Fibroblast of lung (primary cell): ENCODE measurements at regions not wholly inside any gene's neighbourhood (a gene's known extent, or its start where the extent isn't known, plus 50 kb on each side); places are given as distances from the start of the nearest gene placed in this dataset.

Experiments
- DNase-seq, 2 donors: peaks; one replicate each; pipeline versions ENCODE4 v3.0.0 to v3.0.0-alpha.2; 2010; ENCODE audit warnings: low read depth in 2 of 2
- H2AFZ ChIP-seq: 2 replicates; pipeline ENCODE4 v1.5.1; 2012; ENCODE audit warnings: low read length, control low read depth, inconsistent platforms
- H3K27ac ChIP-seq: 2 replicates; pipeline ENCODE4 v1.5.1; 2011; ENCODE audit warnings: low read length, control low read depth; ENCODE audit not compliant: insufficient read depth
- H3K27me3 ChIP-seq: 2 replicates; pipeline ENCODE4 v1.5.1; 2011; ENCODE audit warnings: mild to moderate bottlenecking, low read length; ENCODE audit not compliant: control insufficient read depth, insufficient read depth
- H3K36me3 ChIP-seq: 2 replicates; pipeline ENCODE4 v1.5.1; 2011; ENCODE audit warnings: low read length; ENCODE audit not compliant: control insufficient read depth, insufficient read depth
- H3K4me1 ChIP-seq: 2 replicates; pipeline ENCODE4 v1.5.1; 2011; ENCODE audit warnings: low read length; ENCODE audit not compliant: control insufficient read depth, insufficient read depth; ENCODE audit errors: extremely low read depth
- H3K4me2 ChIP-seq: 2 replicates; pipeline ENCODE4 v1.5.1; 2011; ENCODE audit warnings: low read length, control low read depth; ENCODE audit not compliant: insufficient read depth; ENCODE audit errors: extremely low read depth
- H3K4me3 ChIP-seq, 4 experiments: fragments of 200-600 bp in 1 of 4; sonication (generic) in 1 of 4; replicated peaks in 1 of 4; 2 replicates each; pipeline ENCODE4 v1.5.1; 2011 to 2016; ENCODE audit warnings: low read length in 4 of 4, low read depth in 3 of 4, mild to moderate bottlenecking in 3 of 4, control low read depth in 2 of 4, inconsistent platforms in 1 of 4, mixed read lengths in 1 of 4; ENCODE audit not compliant: insufficient read depth in 1 of 4; ENCODE audit errors: control extremely low read depth in 1 of 4
- H3K79me2 ChIP-seq: 2 replicates; pipeline ENCODE4 v1.5.1; 2012; ENCODE audit warnings: mild to moderate bottlenecking, low read length, inconsistent platforms; ENCODE audit not compliant: control insufficient read depth, insufficient read depth
- H3K9ac ChIP-seq: 2 replicates; pipeline ENCODE4 v1.5.1; 2011; ENCODE audit warnings: mild to moderate bottlenecking, low read length, control low read depth; ENCODE audit not compliant: insufficient read depth
- H3K9me3 ChIP-seq: 2 replicates; pipeline ENCODE4 v1.5.1; 2012; ENCODE audit warnings: low read depth, low read length; ENCODE audit not compliant: control insufficient read depth, insufficient read depth
- H4K20me1 ChIP-seq: 2 replicates; pipeline ENCODE4 v1.5.1; 2011; ENCODE audit warnings: low read length; ENCODE audit not compliant: control insufficient read depth, insufficient read depth; ENCODE audit errors: extremely low read depth
- CTCF ChIP-seq, 2 donors: IDR thresholded peaks in 1 of 2; conservative IDR thresholded peaks in 1 of 2; 1 replicate in 1 of 2; 2 replicates in 1 of 2; pipeline ENCODE4 v1.5.1; 2011 to 2012; ENCODE audit warnings: low read length in 2 of 2, control low read depth in 1 of 2, inconsistent platforms in 1 of 2, low read depth in 1 of 2, mild to moderate bottlenecking in 1 of 2
- EZH2 ChIP-seq: IDR thresholded peaks from 2 replicates; pipeline ENCODE4 v1.5.1; 2012; ENCODE audit warnings: low read length, control low read depth, mild to moderate bottlenecking; ENCODE audit errors: missing control alignments

- H4K20me1 ChIP-seq = no peaks in the 10 kb centered on the region
- H3K27me3 ChIP-seq = no peaks in the 10 kb centered on the region
- H3K79me2 ChIP-seq = no peaks in the 10 kb centered on the region
- H3K4me2 ChIP-seq = peak overlapping the region; percentile 4
- TF ChIP-seq EZH2 (no peak), CTCF (conservative IDR thresholded peaks at IDR 0.05 in 1 of 2, IDR thresholded peaks at IDR 0.05 in 1 of 2; ENCODE audit: low read depth in 1 of 2, low read length in 2 of 2) (no peak)
- H3K36me3 ChIP-seq = no peaks in the 10 kb centered on the region
- peak; percentile 93 to 98 for DNase-seq
- H3K4me1 ChIP-seq = peaks cover 23% of the 10 kb centered on the region
- H3K9ac ChIP-seq = no peak overlapping the region
- H2AFZ ChIP-seq = no peak overlapping the region
- H3K9me3 ChIP-seq = no peaks in the 10 kb centered on the region
- H3K4me3 ChIP-seq = no peak overlapping the region
- H3K27ac ChIP-seq = peak overlapping the region; percentile 18
Observed at GRCh38 chr11:19441752-19442553, 201.2 kb upstream of the E2F8 start.

GRCh38 chr11:19441288-19441687 is 200.5 kb upstream of the E2F8 start:
- no peaks in the 10 kb centered on the region for H3K27me3 ChIP-seq
- no peak overlapping the region for H3K4me3 ChIP-seq
- DNase-seq = no peak
- H2AFZ ChIP-seq = no peak overlapping the region
- H3K4me2 ChIP-seq = no peak overlapping the region
- H3K27ac ChIP-seq = peak overlapping the region; percentile 18
- H4K20me1 ChIP-seq = no peaks in the 10 kb centered on the region
- H3K9me3 ChIP-seq = no peaks in the 10 kb centered on the region
- TF ChIP-seq CTCF (conservative IDR thresholded peaks at IDR 0.05 in 1 of 2, IDR thresholded peaks at IDR 0.05 in 1 of 2; ENCODE audit: low read depth in 1 of 2, low read length in 2 of 2) = no peak
- no peak for TF ChIP-seq EZH2
- H3K79me2 ChIP-seq = no peaks in the 10 kb centered on the region
- no peak overlapping the region for H3K9ac ChIP-seq
- no peaks in the 10 kb centered on the region for H3K36me3 ChIP-seq
- peaks cover 23% of the 10 kb centered on the region for H3K4me1 ChIP-seq

- H2AFZ ChIP-seq = no peak overlapping the region
- H3K4me3 ChIP-seq = no peak overlapping the region
- H3K9ac ChIP-seq = no peak overlapping the region
- DNase-seq = peak; percentile 84 to 87
- H3K27ac ChIP-seq = no peak overlapping the region
- no peaks in the 10 kb centered on the region for H4K20me1 ChIP-seq
- peak overlapping the region; percentile 16 for H3K4me2 ChIP-seq
- peaks cover 29% of the 10 kb centered on the region for H3K4me1 ChIP-seq
- no peaks in the 10 kb centered on the region for H3K36me3 ChIP-seq
- no peaks in the 10 kb centered on the region for H3K9me3 ChIP-seq
- H3K27me3 ChIP-seq = no peaks in the 10 kb centered on the region
- TF ChIP-seq CTCF (conservative IDR thresholded peaks at IDR 0.05 in 1 of 2, IDR thresholded peaks at IDR 0.05 in 1 of 2; ENCODE audit: low read depth in 1 of 2, low read length in 2 of 2) (no peak), EZH2 (no peak)
- no peaks in the 10 kb centered on the region for H3K79me2 ChIP-seq
Observed at GRCh38 chr11:19437760-19438159, 197.0 kb upstream of the E2F8 start.
